GM21447 (cell line): ENCODE measurements at regions not wholly inside any gene's neighbourhood (a gene's known extent, or its start where the extent isn't known, plus 50 kb on each side); places are given as distances from the start of the nearest gene placed in this dataset.
"Not testable (repeated sequence)": the region's sequence is repeated elsewhere in the genome, so short reads cannot be mapped to it uniquely, and the experiment has no call there.

Experiments used
- ATAC-seq: cut with Tn5 transposase; IDR thresholded peaks from one replicate; pipeline ENCODE4 v1.9.1; 2021; ENCODE audit not compliant: unreplicated experiment

DNA sequence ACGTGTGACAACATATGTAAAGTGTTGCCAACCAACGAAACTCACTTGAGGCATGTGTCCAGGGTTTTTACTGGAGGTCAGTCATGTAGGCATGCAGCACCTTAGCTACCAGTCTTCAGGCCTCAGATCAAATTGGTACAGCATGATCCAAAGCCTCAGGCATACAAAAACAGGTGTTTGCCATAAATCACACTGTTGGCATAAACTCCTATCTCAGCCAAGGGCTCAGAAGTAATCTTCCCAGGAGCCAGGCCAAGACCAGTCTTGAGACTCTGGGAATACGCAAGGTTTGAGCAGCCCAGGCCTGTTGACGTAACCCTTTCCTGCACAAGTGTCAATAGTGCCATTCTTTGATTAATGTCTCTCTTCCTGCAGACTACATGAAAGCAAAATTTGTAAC, 163.5 kb downstream of the PRL start:
- no peak for ATAC-seq

DNA sequence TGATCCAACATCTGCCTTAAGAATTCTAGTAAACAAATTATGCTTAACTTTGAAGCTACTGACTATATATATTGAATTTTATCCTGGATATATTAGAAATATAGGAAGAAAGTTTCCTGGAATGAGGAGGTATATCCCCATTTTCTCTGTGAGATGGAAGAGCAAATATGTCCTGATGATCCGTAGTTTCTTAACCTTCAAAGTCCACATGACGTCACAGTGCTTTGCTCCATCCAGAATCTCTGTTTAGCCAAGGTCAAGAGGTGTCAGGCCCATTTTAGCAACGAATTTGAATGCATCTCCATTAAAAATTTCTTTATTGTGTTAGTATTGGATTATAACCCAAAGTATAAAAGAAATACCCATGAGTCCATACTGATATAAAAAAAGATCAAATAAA, 162.5 kb downstream of the PRL start:
- no peak for ATAC-seq

DNA sequence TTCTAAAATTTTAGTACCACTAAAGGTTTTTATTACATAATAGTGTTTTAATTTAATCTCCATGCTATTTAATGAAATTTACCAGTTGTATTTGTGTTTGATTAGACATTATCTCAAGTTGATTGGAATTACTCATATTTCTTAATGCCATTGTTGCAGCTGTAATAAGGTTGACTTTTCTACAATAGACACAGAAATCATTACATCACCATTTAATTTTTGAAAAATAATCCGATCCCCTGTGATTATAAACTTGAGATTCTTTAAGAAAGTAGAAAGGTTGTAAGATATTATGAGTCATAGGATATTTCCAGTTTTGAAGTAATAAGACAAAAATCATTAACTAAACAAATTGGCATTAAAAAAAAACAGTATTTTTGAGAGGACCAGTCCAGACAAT, 161.4 kb downstream of the PRL start:
- no peak for ATAC-seq

DNA sequence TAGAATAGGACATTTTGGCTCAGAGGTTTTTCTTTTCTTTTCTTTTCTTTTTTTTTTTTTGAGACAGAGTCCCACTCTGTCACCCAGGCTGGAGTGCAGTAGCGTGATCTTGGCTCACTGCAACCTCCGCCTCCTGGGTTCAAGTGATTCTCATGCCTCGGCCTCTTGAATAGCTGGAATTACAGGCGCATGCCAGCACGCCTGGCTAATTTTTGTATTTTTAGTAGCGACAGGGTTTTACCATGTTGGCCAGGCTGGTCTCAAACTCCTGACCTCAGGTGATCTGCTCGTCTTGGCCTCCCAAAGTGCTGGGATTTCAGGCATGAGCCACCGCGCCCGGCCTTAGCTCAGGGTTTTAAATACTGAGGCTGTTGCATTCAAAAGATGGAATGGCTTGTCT, 156.1 kb downstream of the PRL start:
- not testable (repeated sequence) for ATAC-seq

- no peak for ATAC-seq
Measured at GRCh38 chr6:22141241-22141745, 155.5 kb downstream of the PRL start.

GRCh38 chr6:22142856-22143255, 154.0 kb downstream of the PRL start:
- ATAC-seq: no peak

DNA sequence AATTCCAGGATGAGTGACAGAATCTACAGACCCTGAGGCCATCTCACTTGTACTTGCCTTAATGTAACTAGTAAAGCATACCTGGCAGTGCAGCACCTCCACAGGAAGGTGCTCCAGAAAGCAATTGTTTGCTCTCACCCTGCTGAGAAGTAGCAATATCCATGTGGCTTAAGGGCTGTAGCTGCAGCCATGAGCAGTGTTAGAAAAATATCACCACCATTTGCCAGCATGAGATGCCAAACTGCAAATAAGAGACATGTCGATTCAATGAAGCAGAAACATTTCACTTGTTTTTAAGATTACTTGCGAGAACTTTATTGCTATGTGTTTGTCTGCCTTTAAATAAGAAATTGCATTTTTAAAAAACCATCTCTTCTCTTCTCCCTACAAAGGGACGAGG, 151.5 kb downstream of the PRL start:
- ATAC-seq: no peak

DNA sequence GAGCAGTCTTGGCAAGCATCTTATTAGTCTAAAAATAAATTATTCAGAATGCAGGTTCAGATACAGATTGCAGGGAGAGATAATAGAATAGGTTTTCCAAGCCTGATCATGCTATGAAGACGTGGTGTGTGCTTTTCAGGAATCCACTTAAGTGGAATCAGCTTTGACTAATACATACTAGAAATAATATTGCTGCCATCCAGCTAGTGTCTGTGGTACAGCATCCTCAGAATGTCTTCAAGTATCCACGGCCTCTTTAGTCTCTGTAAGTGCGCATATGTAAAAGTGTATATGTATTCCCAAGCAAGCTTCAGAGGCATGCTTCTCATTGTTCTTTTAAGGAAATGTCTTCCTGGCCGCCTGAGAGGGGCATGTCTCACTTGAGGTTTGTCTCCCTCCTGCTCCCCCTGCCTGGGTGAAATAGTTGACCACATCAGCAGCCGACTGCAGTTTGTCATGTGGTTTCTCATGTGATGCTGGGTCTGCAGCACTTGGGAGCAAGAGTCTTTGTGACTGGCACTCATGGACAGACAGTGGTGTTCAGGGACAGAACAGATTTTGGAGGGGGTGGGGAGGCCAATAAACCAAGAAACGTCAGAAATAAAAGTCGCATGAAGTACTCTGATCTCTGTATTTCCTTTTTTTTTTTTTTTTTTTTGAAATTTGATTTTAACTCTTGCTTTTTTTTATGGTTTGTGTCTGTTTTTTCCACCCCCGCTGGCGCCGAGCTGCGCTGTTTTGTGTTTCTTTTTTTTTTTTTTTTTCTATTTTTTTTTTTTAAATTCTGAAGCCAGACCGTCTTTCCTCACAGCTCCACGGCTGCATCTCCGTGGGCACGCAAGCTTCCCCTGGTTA, 150.8 kb downstream of the PRL start:
- ATAC-seq: no peak

- no peak for ATAC-seq
Measured at GRCh38 chr6:22146678-22146930, 150.2 kb downstream of the PRL start.

- ATAC-seq: no peak
Measured at GRCh38 chr6:22146931-22147701, 149.7 kb downstream of the PRL start.

DNA sequence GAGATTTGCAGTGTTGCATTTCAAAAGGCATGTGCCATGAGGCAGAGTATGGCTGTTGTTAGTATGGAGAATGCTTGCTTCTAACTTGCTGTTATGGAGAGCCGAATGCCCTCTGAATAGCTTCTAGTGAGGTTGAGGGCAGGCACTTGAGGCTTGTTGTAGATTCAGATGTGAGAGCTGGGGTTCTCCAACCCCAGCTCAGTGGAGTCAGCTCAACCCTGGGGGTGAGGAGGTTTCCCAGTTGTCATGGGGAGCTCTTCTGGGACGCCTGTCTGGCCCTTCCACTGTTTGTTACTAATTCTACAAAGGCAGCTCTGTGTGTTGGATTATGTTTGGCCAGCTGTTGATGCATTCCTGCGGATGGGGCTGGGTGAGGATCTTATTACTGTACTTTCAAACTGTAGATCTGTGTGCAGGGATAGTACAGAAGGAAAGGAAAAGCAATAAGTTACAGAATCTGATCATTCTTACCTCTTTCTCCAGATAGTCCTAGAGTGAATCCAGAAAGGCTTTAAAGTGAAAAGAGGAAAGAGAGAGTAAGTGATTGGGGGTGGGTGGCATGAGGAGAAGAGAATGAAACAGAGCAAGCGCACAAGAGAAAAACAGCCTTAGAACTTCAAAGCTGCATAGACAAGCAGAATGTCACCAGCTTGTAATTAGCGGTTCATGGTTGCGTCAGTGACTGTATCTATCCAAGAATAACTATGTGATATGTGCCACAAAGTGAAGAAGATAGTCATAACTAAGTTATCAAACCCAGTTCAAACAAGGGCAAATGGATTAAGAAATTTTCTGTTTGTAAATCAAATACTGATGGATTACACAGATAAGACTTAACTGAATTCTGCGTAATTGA, 148.7 kb downstream of the PRL start:
- ATAC-seq: no peak

GRCh38 chr6:22149096-22149495, 147.7 kb downstream of the PRL start:
- ATAC-seq: no peak

DNA sequence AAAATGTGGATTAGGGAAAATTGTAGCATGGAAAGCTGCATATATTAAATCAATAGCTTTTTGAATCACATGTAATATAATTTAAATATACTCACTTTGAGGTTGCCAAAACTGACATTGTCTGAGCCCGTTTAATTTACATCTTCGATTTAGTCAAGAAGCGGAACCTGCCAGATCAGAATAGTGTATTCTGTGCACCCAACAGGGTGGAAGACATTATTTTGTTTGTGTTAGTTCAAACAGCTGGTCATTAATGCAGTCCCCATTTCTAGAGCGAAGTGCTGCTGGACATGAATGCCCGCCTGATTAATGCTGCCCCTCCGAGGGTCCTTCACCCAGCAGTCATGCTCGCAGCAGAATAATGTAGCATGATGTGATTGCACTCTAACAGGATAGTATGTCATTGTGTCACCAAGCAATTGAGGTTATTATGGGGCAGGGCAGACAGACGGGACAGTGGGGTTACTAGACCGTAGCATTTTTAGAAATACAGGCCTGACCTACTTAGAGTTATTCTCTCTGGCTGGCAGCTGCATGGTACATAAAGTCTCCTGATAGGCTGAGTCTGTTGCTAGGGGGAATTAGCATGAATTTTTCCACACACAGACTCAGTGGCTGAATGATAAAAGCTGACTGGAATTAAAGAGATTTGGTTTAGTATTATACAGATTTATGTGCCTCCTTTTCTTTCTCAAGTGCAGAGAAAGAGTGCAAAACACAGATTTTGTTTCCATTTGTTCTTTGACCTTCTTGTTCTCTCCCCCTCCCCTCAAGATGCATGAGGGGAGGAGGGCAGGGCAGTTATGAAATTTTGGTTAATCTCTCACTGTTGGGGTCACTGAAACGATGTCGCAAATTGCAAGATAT, 147.1 kb downstream of the PRL start:
- no peak for ATAC-seq

DNA sequence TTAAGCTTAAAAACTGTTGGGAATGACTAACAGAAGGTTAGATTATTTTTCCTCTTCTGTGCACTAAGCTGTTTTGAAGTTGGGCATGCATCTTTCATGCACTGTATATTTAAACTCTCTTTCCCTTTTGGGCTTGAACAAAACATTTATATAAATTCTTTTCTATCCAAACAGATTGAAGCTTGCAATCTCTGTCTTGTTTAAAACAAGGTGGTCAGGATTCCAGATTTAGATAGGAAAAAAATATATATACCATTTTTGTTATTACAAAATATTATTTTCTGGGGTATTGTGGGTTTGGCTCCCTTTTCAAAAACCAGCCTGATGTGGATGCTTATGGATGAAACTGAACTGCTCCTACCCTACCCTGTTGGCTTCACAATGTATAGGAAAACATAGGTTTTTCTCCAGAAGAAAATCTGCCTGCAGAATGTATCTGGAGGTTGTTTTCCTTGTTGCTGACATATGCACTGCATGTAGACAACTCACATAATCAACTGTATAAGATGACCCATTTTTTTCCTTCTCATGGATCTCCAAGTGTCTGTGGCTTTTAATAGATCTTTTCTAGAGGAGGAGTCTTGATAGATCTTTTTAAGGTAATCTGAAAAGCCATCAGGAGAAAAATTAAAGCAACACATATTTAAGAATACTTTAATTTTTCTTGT, 146.3 kb downstream of the PRL start:
- ATAC-seq: no peak

DNA sequence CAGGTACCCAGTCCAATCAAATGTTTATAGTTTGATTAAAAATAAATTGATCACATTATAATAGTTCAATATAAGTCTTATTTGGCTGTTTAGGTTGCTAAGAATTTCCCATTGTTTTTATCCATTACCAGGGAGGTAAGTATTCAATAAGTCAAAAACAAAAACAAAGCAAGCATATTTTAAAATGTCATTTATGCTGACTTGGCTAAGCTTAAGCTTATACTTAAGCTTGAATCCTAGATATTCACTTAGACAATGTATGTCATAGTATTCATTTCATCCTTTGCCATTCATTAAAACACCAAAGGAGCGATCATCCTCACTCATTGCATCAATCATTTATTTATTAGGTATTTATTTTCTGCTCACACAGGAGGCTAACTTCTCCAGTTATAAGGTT, 144.9 kb downstream of the PRL start:
- no peak for ATAC-seq

DNA sequence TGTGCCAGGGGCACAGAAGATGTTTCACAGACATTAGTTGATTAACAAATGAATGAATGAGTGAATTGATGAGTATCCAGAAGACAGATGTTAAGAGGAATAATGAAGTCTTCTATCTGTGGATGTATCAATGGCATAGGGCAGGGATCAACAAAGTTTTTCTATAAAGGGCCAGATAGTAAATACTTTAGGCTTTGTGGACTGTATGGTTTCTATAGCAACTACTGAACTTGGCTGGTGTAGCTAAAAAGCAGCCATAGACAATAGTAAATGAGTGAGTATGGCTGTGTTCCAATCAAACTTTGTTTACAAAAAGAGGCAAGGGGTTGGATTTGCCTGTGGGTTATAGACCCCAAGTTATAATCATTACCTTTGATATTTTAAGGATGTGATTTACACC, 144.0 kb downstream of the PRL start:
- ATAC-seq: no peak

DNA sequence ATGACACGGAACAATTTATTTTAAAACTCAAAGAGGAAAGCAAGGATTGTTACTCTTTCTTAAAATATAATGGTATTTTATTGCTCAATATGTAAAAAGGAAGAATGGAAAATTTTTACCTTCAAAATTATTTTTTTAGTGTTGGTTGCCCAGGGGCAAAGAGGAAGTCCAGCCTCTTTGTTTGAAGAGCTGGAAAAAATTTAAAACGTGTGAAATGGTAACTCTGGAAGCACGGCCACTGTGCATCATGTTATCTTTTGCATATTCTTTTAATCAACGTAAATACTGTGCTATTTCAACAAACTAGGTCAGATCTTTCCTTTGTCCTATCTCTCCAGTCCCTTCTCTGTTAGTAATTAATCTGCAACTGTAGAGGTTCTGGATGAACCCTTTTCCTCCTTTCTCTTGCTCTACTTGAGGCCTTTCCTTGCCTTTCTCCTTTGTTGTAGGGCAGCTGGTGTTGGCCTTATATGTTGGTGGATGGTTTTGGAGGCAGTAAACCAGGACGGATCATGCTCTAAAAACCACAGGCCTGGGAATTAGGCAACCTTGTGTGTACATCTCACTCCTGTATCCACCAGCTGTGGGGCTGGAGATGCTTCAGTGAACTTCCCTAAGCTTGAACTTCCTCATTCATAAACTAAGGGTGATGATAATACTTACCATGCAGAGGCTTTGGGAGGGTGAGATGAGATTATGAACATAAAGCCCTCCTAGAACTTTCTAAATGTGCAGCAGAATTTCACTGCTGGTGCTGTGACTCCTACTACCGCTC, 143.3 kb downstream of the PRL start:
- no peak for ATAC-seq

DNA sequence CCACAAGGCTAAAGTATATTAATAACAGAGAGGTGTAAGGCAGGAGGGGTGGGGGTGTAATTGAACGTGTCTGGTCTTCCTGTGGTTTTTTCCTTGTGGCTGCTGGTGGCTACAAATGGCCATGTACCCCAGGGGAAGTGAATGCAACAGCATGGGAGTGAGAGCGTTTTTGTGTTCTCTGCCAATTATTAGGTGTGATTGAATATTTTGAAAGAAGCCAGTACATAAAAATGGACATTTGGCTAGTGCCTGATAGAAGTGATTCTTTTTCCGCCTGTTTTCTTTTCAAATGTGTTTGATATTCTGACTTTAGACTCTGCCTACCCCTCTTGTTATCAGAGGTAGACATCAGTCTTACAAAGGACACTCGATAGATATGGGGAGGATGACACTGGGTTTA, 141.3 kb downstream of the PRL start:
- ATAC-seq: no peak

GRCh38 chr6:22157233-22157632, 139.6 kb downstream of the PRL start:
- ATAC-seq: no peak
